ENCODE measurements at regions not wholly inside any gene's neighbourhood (a gene's known extent, or its start where the extent isn't known, plus 50 kb on each side); places are given as distances from the start of the nearest gene placed in this dataset.
A peak's percentile ranks its signal among the peaks of the same experiment; 100 is the strongest.

DNA sequence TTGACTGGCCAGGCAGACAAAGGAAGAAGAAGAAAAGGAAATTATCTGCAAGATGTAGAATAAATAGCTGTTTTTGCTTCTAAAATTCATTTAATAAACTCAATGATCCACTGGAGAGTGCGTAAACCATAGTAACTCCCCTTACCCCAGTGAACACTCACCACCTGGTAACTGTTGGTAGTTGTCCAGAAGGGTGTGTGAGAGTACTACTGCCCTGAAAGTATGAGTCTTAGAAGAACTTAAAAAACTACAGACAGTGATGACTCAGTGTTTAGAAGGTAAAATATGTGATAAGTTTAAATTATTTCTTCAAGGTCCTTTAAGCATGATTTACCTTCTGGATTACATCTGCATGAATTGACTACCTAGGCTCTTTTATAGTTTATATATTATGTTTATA lies 53.0 kb upstream of the SEMA3A start:
- DNase-seq (ENCODE audit: low spot score) = no peak
- Histone ChIP-seq H2AFZ (no peak overlapping the region), H3K27ac (ENCODE audit: low read depth) (no peak overlapping the region), H3F3A (replicated peaks; ENCODE audit: low read depth) (no peaks in the 10 kb centered on the region), H3K79me2 (replicated peaks; ENCODE audit: insufficient read depth) (no peaks in the 10 kb centered on the region), H4K20me1 (replicated peaks; ENCODE audit: insufficient read depth) (no peaks in the 10 kb centered on the region), H3K9me2 (ENCODE audit: insufficient read depth) (no peaks in the 10 kb centered on the region; the same call in 1 of the 2 replicates), H3K4me1 (ENCODE audit: insufficient read depth) (peaks cover 15% of the 10 kb centered on the region), H3K27me3 (ENCODE audit: insufficient read depth) (no peaks in the 10 kb centered on the region), H3K36me3 (ENCODE audit: insufficient read depth) (0 out of 2 replicates have a peak, but pooled peaks cover 3% of the 10 kb centered on the region), H3K4me3 (no peak overlapping the region), H3K4me2 (no peak overlapping the region)
- Mint-ChIP-seq H3K4me1 (peaks cover 18% of the 10 kb centered on the region), H3K4me3 (no peak overlapping the region), H3K27ac (no peak overlapping the region), H3K27me3 (ENCODE audit: insufficient read depth, low read depth, poor library complexity) (peaks cover 2% of the 10 kb centered on the region), H3K9me3 (peaks cover 32% of the 10 kb centered on the region), H3K36me3 (ENCODE audit: low read depth) (peaks cover 35% of the 10 kb centered on the region)
- no peak for ATAC-seq
- TF ChIP-seq ZNF462 (CRISPR knock-in tag; IDR thresholded peaks at IDR 0.05) = no peak
- TF ChIP-seq, protein P1, sequence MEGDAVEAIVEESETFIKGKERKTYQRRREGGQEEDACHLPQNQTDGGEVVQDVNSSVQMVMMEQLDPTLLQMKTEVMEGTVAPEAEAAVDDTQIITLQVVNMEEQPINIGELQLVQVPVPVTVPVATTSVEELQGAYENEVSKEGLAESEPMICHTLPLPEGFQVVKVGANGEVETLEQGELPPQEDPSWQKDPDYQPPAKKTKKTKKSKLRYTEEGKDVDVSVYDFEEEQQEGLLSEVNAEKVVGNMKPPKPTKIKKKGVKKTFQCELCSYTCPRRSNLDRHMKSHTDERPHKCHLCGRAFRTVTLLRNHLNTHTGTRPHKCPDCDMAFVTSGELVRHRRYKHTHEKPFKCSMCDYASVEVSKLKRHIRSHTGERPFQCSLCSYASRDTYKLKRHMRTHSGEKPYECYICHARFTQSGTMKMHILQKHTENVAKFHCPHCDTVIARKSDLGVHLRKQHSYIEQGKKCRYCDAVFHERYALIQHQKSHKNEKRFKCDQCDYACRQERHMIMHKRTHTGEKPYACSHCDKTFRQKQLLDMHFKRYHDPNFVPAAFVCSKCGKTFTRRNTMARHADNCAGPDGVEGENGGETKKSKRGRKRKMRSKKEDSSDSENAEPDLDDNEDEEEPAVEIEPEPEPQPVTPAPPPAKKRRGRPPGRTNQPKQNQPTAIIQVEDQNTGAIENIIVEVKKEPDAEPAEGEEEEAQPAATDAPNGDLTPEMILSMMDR (conservative IDR thresholded peaks at IDR 0.05; ENCODE audit: low read depth in 2 of 2) = peak in 1 of 2 experiments; percentile 24; a peak in 1 of 4 replicates

GRCh38 chr7:84245835-84246234 lies 51.2 kb upstream of the SEMA3A start:
- peaks cover 50% of the 10 kb centered on the region for H3K36me3 Mint-ChIP-seq (ENCODE audit: low read depth)
- TF ChIP-seq, protein P2, sequence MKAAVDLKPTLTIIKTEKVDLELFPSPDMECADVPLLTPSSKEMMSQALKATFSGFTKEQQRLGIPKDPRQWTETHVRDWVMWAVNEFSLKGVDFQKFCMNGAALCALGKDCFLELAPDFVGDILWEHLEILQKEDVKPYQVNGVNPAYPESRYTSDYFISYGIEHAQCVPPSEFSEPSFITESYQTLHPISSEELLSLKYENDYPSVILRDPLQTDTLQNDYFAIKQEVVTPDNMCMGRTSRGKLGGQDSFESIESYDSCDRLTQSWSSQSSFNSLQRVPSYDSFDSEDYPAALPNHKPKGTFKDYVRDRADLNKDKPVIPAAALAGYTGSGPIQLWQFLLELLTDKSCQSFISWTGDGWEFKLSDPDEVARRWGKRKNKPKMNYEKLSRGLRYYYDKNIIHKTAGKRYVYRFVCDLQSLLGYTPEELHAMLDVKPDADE (IDR thresholded peaks at IDR 0.05) = no peak
- TF ChIP-seq EZH2phosphoT487 (IDR thresholded peaks at IDR 0.05; ENCODE audit: unreplicated experiment) (no peak), CREB1 (CRISPR knock-in tag; IDR thresholded peaks at IDR 0.05; ENCODE audit: low read depth) (no peak), JUNB (IDR thresholded peaks at IDR 0.05; ENCODE audit: unreplicated experiment) (no peak), EZH2 (IDR thresholded peaks at IDR 0.05; ENCODE audit: low read depth, unreplicated experiment) (no peak), POLR2AphosphoS5 (IDR thresholded peaks at IDR 0.05; ENCODE audit: low read depth) (no peak), ZNF331 (CRISPR knock-in tag; IDR thresholded peaks at IDR 0.05; ENCODE audit: low read depth) (no peak), ZNF114 (CRISPR knock-in tag; IDR thresholded peaks at IDR 0.05) (no peak)

More at GRCh38 chr7:84245835-84246234, 51.2 kb upstream of the SEMA3A start:
- Histone ChIP-seq H3K9me2 (ENCODE audit: insufficient read depth) (no peaks in the 10 kb centered on the region; the same call in 1 of the 2 replicates), H3K4me1 (ENCODE audit: insufficient read depth) (peaks cover 7% of the 10 kb centered on the region), H3K36me3 (ENCODE audit: insufficient read depth) (0 out of 2 replicates have a peak, but pooled peaks cover 3% of the 10 kb centered on the region), H4K20me1 (replicated peaks; ENCODE audit: insufficient read depth) (no peaks in the 10 kb centered on the region), H3K27me3 (ENCODE audit: insufficient read depth) (no peaks in the 10 kb centered on the region), H3K27ac (ENCODE audit: low read depth) (no peak overlapping the region), H3K4me3 (no peak overlapping the region), H3F3A (replicated peaks; ENCODE audit: low read depth) (no peaks in the 10 kb centered on the region), H2AFZ (no peak overlapping the region), H3K79me2 (replicated peaks; ENCODE audit: insufficient read depth) (no peaks in the 10 kb centered on the region), H3K4me2 (no peak overlapping the region)
- Mint-ChIP-seq H3K4me3 (no peak overlapping the region), H3K4me1 (peaks cover 5% of the 10 kb centered on the region; the same call in 2 of the 3 replicates), H3K27me3 (ENCODE audit: insufficient read depth, low read depth, poor library complexity) (peaks cover 4% of the 10 kb centered on the region), H3K27ac (no peak overlapping the region), H3K9me3 (peaks cover 46% of the 10 kb centered on the region)
- DNase-seq (ENCODE audit: low spot score) (peak; percentile 49), ATAC-seq (peak; percentile 67)

Data from GM23338 (cell line).